ENCODE measurements at regions not wholly inside any gene's neighbourhood (a gene's known extent, or its start where the extent isn't known, plus 50 kb on each side); places are given as distances from the start of the nearest gene placed in this dataset.

DNA sequence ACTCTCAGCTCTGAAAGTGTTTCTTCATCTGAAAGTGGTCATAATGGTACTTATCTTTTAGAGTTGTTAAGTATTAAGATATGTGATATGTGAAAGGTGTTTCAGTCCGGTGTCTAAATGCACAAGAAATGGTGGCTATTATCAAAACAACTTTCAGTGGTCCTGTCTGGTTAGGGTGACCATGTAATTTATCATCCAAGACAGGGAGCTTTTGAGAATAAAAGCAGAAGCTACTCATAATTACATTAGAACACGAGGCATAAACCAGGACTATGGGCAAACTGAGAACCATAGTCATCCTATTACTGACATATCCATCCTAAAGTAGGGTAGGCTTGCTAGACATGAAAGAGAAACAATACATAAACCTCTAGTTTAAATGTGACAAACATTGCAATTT is 418.1 kb upstream of the SEMA6A start:
- TF ChIP-seq ZNF274 (IDR thresholded peaks at IDR 0.05; ENCODE audit: low read depth, low read length) (no peak), SUZ12 (IDR thresholded peaks at IDR 0.05; ENCODE audit: extremely low read depth, insufficient read depth, insufficient read length) (no peak)

All from NT2/D1 (cell line).